NCI-H526 (cell line): ENCODE measurements at regions not wholly inside any gene's neighbourhood (a gene's known extent, or its start where the extent isn't known, plus 50 kb on each side); places are given as distances from the start of the nearest gene placed in this dataset.
"Not testable (repeated sequence)": the region's sequence is repeated elsewhere in the genome, so short reads cannot be mapped to it uniquely, and the experiment has no call there.

Experiments used
- DNase-seq, 2 experiments: peaks; one replicate each; lab custom pipeline; 2025; lab: John Stamatoyannopoulos, UW

DNA sequence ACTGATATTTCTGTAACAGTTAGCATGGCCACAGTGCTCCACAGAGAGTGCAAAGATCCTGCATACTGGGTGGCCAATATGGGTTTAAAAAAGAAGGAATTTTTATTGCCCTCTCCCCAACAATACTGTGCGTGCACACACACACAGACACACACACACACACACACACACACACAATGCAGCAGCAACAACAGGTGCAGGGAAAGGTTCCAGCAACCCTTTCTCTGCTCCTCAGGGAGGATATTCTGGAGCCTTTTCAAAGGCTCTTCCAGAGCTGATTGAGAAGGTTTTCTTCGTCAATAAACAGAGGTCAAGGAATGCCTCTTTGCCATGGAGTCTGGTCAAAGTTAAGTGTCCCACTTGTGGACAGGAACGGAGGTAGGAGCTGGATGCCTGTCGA lies 84.8 kb upstream of the ZFP42 start:
- DNase-seq, result no peak

DNA sequence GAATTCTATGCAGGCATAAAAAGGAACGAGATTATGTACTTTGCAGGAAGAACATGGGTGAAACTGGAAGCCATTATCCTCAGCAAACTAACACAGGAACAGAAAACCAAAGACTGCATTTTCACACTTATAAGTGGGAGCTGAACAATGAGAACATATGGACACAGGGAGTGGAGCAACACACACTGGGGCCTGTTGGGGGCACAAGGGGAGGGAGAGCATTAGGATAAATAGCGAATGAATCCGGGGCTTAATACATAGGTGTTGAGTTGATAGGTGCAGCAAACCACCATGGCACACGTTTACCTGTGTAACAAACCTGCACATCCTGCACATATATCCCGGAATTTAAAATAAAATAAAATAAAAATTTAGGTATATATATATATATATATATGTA lies 80.2 kb upstream of the ZFP42 start:
- not testable (repeated sequence) for DNase-seq

DNA sequence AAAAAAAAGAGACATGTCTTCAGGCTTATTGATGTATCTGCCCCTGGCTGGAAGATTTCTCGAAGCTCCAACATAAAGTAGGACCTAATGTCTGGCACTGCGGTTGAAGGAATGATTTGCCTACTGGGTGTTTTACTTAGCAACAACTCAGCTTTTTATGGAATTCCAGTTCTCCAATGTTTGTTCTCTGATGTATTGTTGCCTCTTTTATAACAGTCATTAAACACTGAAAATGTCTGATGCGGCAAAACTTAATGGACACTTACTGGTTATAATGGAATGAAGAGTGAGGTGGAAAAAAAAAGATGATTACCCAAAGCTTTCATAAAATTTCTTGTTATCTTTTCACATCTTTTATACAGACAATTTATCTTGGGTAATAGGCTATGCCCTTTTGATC lies 75.6 kb upstream of the ZFP42 start:
- no peak for DNase-seq

DNA sequence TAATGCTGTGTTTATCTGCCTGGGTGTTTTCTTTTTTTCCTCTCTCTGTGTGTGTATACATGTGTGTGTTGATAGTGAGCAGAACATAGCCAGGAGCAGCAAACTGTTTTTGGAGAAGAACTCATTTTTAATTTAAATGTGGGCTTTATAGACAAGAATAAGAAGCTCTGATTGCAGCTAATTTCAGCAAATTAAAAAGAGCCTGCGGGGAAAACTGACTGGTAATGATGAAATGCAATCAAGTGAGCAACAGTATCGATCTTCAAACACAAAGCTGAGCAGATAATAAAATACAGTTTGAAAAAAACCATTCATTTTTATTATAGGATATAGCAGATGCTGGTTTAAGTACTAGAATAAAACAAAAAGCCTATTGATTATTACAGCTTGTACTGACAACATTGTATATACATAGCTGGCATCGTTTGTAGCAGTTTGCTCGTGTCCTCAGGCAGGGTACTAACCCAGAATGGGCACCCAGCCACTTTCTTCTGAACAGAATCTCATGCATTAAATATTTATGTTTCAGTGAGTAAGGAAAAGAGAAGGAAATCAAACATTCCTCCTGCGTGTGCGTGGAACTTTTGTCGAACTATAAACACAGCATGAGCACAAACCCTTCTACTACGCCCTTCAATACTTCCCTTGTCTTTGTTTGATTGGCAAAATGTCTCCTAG lies 73.5 kb upstream of the ZFP42 start:
- DNase-seq, result no peak

DNA sequence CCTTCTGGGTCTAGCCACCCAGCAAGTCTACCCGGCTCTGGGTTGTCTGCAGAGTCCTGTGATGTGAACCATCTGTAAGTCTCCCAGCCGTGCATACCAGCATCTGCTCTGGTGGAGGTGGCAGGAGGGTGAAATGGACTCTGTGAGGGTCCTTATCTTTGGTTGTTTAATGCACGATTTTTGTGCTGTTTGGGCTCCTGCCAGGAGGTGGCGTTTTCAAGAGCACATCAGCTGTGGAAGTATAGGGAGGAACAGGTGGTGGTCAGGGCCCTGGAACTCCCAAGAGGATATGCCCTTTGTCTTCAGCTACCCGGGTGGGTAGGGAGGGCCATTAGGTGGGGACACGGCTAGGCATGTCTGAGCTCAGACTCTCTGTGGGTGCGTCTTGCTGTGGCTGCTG lies 66.5 kb upstream of the ZFP42 start:
- DNase-seq, result peak in 1 of 2 experiments; percentile 14

DNA sequence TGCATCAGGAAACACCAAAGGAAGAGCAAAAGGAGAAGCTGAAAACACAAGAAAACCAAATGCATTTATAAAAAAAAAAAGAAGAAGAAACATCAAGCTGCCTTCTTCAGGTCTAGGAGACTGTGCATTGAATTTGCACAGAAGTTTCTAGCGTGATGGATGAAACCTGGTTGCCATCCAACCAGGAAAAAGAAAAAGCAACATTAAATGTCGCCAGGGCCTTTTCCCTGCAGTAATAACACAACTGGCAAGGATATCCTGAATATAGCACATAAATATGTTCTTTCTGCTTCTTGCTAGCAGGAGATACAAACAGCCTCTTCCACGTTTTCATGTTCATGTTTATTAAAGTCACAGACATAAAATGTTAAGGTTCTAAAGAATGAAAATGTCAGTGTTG lies 60.8 kb upstream of the ZFP42 start:
- no peak for DNase-seq

DNA sequence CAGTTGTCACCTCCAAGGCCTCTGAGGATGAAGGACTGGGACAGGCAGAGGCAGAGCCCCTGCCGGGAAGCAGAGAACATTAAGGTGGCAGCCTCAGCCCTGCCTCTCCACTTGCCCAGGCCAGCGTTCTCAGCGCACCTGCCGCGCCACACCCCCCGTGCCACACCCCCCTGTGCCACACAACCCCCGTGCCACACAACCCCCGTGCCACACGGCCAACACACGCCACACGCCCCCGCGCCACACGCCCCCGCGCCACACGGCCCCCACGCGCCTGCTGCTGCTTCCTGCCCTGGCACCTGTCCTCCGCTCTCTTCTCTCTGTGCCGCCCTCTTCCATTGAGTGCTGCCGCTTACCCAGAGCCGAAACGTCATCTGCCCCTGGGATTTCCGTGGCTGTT lies 58.0 kb upstream of the ZFP42 start:
- no peak for DNase-seq

DNA sequence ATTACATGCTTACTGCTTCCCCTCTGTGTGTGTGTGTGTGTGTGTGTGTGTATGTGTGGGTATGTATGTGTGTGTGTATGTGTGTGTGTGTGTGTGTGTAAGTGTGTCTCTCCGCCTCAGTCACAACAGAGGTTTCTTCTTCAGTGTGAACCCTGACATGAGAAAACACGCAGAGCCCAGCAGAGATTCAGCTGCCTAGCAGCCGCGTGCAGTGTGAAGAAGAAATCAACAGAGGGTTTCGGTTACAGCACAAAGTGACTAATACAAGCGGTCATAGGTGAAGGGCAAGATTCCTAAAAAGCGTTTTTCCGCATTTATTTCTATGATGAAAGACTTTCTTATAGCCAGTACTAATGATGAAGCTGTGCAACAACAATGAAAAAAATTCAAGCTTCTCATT lies 55.3 kb upstream of the ZFP42 start:
- no peak for DNase-seq

DNA sequence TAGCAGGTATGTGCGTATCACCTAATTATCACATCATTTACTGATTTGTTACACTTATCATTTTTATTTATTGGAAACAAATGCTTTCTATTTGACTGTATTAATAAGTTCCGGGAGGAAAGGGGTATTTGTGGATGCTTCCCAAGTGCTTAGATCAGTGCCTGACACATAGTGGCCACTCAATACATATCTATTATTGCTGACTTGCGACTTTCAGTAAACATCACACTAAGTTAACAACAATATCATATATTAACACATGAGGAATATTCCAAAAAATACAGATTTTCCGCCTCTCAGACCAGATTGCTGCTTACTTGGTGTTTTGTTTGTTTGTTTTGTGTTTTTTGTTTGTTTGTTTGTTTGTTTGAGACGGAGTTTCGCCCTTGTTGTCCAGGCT lies 52.6 kb upstream of the ZFP42 start:
- no peak for DNase-seq

DNA sequence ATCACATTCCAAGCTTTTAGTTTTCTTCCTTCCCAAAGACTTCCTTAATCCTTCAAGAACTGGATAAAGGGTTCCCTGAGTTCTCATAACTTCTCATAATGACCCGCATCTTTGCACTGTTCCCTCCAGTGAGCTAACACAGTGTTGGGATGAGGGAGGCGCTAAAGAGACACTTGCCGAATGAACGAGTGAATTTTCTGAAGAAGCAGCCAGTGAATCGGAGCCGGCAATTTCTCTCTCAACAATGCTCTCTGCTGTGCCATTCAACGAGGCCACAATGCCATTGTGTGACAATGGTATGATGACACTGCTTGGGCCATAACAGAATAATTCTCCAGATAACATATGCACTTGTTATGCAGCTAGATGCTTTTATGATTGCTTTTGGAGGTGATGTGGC lies 51.4 kb upstream of the ZFP42 start:
- DNase-seq, result no peak
